ENCODE measurements at regions not wholly inside any gene's neighbourhood (a gene's known extent, or its start where the extent isn't known, plus 50 kb on each side); places are given as distances from the start of the nearest gene placed in this dataset.
A peak's percentile ranks its signal among the peaks of the same experiment; 100 is the strongest.
"Not testable (repeated sequence)": the region's sequence is repeated elsewhere in the genome, so short reads cannot be mapped to it uniquely, and the experiment has no call there.

DNA sequence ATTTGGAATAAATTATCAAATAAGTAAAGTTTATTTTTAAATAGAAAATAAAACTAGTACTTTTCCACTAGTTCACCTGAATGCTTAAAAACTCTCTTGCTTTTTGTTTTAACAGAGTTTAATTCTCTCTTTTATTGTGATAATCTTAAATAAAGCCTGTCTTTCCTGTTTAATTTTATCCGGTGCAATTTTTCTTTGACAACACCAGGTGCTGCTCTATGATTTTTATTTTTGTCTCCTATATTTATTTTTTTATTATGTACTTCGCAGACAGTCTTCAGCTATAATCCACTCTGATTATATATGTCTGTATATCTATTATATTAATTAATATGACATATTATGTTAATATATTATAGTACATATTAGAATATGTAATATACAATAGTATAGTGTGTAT lies 1293.0 kb upstream of the EPHA6 start:
- no peak overlapping the region for H3K4me3 ChIP-seq (replicated peaks in 1 of 2; ENCODE audit: low read depth in 2 of 2, low read length in 2 of 2)
- DNase-seq (ENCODE audit: low read depth in 2 of 2): peak in 1 of 2 donors; percentile 0
- no peak for TF ChIP-seq CTCF (IDR thresholded peaks at IDR 0.05; ENCODE audit: low read depth, low read length)

DNA sequence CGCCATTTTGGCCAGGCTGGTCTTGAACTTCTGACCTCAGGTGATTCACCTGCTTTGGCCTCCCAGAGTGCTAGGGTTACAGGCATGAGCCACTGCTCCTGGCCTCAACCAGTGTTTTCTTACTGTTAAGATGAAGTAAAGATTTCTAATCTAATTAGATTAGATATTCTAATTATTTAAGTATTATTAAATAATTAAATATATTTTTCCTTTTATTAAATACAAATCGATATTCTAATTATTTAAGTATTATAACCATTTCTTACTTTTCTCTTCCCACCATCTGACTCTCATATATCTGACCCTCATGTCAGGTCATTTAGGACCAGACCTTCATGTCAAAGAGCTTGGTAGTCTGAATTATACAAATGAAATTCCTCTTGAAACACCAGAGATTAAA lies 1291.9 kb upstream of the EPHA6 start:
- H3K4me3 ChIP-seq (replicated peaks in 1 of 2; ENCODE audit: low read depth in 2 of 2, low read length in 2 of 2): no peak overlapping the region
- no peak for TF ChIP-seq CTCF (IDR thresholded peaks at IDR 0.05; ENCODE audit: low read depth, low read length)
- no peak for DNase-seq (ENCODE audit: low read depth in 2 of 2)

DNA sequence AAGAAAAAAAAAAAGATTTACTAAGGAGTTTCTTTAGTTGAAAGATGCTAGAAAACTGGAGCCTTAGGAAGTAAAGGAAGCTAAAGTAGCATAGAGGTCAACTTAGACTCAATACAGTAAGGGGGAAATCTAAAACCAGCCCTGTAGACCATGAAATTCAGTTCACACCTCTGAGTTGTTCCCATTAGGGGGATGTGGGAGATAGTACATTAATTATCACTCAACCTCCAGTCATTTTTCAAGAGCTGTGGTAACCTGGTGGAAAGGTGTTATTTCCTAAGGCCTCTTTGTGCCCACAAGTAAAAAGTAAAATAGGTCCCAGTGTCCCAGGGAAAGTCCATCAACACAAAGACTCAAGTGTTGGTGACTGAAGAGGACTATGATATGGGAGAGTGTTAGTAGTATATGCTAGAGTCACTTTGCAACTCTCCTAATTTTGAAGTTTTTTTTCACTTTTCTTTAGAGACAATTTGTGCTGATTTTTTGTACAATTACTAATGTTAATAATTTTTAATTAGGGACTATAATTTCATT lies 1274.4 kb upstream of the EPHA6 start:
- TF ChIP-seq CTCF (IDR thresholded peaks at IDR 0.05; ENCODE audit: low read depth, low read length): no peak
- H3K4me3 ChIP-seq (replicated peaks in 1 of 2; ENCODE audit: low read depth in 2 of 2, low read length in 2 of 2): no peak overlapping the region
- DNase-seq (ENCODE audit: low read depth in 2 of 2): no peak

DNA sequence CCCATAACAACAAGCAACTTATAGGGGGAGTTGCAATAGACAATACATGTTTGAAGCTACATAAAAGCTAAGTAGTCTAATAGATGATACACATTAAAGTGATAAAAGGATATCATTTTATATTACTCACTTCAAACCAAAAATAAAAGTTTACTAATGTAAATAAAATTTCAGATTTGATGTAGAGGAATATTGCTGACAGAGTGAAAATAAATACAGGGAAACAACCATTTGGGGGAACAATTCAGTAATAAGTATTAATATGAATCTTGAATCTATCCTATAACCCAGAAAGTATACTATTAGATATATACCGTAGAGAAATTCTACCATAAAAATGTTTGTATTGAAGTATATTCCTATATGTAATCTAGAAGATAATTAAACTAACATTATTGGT lies 1248.9 kb upstream of the EPHA6 start:
- DNase-seq (ENCODE audit: low read depth in 2 of 2): no peak
- TF ChIP-seq CTCF (IDR thresholded peaks at IDR 0.05; ENCODE audit: low read depth, low read length): no peak
- no peak overlapping the region for H3K4me3 ChIP-seq (replicated peaks in 1 of 2; ENCODE audit: low read depth in 2 of 2, low read length in 2 of 2)

DNA sequence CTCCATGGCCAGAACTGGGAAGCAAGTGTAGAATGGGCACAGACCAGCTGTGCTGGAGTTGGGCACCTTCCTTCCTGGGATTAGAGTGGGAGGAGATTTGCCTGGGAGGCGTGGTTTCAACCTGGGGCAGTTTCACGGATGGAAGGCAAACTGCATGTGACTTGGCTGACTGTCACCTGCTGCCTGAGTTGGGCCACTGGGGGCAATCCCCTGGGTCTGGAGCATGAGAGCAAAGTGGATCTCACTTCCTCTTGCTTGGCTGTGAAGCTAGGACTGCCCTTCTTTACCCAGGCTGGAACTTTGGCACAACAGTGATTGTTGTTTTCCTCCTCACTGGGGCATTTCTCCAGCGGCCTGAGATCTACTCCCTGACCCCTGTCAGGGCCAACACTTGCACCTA lies 1247.0 kb upstream of the EPHA6 start:
- no peak for DNase-seq (ENCODE audit: low read depth in 2 of 2)
- no peak overlapping the region for H3K4me3 ChIP-seq (replicated peaks in 1 of 2; ENCODE audit: low read depth in 2 of 2, low read length in 2 of 2)
- no peak for TF ChIP-seq CTCF (IDR thresholded peaks at IDR 0.05; ENCODE audit: low read depth, low read length)

DNA sequence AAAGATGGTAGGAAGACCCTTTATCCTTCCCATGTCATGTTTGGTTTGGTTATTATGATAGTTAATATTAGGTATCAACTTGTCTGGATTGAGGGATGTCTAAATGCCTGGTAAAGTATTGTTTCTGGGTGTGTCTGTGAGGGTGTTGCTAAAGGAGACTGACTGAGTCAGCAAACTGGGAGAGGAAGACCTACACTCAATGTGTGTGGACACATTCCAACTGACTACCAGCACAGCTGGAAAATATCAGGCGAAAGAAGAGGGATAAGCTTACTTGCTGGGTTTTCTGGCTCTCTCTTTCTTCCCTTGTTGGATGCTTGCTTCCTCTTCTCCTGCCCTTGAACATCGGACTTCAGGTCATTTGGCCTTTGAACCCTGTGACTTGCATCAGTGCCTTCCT lies 1227.6 kb upstream of the EPHA6 start:
- DNase-seq (ENCODE audit: low read depth in 2 of 2): no peak
- H3K4me3 ChIP-seq (replicated peaks in 1 of 2; ENCODE audit: low read depth in 2 of 2, low read length in 2 of 2): no peak overlapping the region
- TF ChIP-seq CTCF (IDR thresholded peaks at IDR 0.05; ENCODE audit: low read depth, low read length): no peak

- DNase-seq (ENCODE audit: low read depth in 2 of 2); H3K4me3 ChIP-seq (replicated peaks in 1 of 2; ENCODE audit: low read depth in 2 of 2, low read length in 2 of 2): not testable (repeated sequence)
Measured at GRCh38 chr3:95587641-95588040, 1226.8 kb upstream of the EPHA6 start.

Data from cardiac fibroblast (primary cell).